ENCODE measurements at regions not wholly inside any gene's neighbourhood (a gene's known extent, or its start where the extent isn't known, plus 50 kb on each side); places are given as distances from the start of the nearest gene placed in this dataset.

DNA sequence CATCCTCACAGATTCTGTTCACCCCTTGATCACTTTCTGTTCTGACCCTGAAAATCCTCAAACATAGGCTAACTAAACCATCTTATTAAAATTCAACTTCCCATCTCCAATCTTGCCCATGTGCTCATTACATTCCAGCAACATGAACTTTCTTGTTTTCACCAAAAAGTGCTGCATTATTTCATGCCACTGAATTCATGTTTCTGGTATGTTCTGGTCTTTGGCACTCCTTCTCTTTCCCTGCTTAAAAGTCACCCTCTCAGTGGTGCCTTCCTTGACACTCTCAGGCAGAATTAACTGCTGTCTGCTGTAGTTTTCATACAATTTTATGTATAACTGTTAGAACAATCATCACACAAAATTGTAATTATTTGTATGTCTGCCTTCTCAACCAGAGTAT lies 247.7 kb upstream of the RBMS1 start:
- Histone ChIP-seq H3K27ac (ENCODE audit: control insufficient read depth, insufficient read depth, low read length) (no peak overlapping the region), H3K9me1 (ENCODE audit: control insufficient read depth, extremely low read depth, insufficient read depth, low read length) (no peaks in the 10 kb centered on the region), H3K4me3 (ENCODE audit: control insufficient read depth in 2 of 3, extremely low read depth in 1 of 3, insufficient read depth in 2 of 3, low read depth in 1 of 3, low read length in 3 of 3) (no peak overlapping the region), H3K4me2 (ENCODE audit: control insufficient read depth, extremely low read depth, insufficient read depth, low read depth, low read length) (no peak overlapping the region), H3K27me3 (ENCODE audit: control insufficient read depth, extremely low read depth, insufficient read depth, low read length) (no peaks in the 10 kb centered on the region), H4K20me1 (ENCODE audit: control insufficient read depth, extremely low read depth, insufficient read depth, low read length) (no peaks in the 10 kb centered on the region), H3K9me3 (ENCODE audit: control insufficient read depth, low read depth, low read length) (no peaks in the 10 kb centered on the region), H2AFZ (ENCODE audit: control insufficient read depth, low read length) (no peak overlapping the region), H3K4me1 (ENCODE audit: control insufficient read depth, extremely low read depth, insufficient read depth, low read length) (no peaks in the 10 kb centered on the region), H3K79me2 (ENCODE audit: control insufficient read depth, insufficient read depth, low read length) (no peaks in the 10 kb centered on the region), H3K9ac (ENCODE audit: control insufficient read depth, extremely low read depth, insufficient read depth, low read length) (no peak overlapping the region), H3K36me3 (ENCODE audit: control insufficient read depth in 2 of 2, extremely low read depth in 1 of 2, insufficient read depth in 2 of 2, low read length in 2 of 2) (no peaks in the 10 kb centered on the region)
- TF ChIP-seq, protein P1, sequence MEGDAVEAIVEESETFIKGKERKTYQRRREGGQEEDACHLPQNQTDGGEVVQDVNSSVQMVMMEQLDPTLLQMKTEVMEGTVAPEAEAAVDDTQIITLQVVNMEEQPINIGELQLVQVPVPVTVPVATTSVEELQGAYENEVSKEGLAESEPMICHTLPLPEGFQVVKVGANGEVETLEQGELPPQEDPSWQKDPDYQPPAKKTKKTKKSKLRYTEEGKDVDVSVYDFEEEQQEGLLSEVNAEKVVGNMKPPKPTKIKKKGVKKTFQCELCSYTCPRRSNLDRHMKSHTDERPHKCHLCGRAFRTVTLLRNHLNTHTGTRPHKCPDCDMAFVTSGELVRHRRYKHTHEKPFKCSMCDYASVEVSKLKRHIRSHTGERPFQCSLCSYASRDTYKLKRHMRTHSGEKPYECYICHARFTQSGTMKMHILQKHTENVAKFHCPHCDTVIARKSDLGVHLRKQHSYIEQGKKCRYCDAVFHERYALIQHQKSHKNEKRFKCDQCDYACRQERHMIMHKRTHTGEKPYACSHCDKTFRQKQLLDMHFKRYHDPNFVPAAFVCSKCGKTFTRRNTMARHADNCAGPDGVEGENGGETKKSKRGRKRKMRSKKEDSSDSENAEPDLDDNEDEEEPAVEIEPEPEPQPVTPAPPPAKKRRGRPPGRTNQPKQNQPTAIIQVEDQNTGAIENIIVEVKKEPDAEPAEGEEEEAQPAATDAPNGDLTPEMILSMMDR (optimal IDR thresholded peaks at IDR 0.05 in 1 of 3, IDR thresholded peaks at IDR 0.05 in 1 of 3, conservative IDR thresholded peaks at IDR 0.05 in 1 of 3; ENCODE audit: extremely low read depth in 1 of 3, insufficient read depth in 2 of 3, low read length in 3 of 3): no peak
- no peak for TF ChIP-seq EZH2 (IDR thresholded peaks at IDR 0.05; ENCODE audit: low read length)
- dilution Hi-C loops (cut with MboI; ENCODE audit: extremely low pct_ligation_motif_present, low sequenced_read_pairs): no loop called here
- FAIRE-seq (no peak), DNase-seq (ENCODE audit: low read depth, low spot score) (no peak)

DNA sequence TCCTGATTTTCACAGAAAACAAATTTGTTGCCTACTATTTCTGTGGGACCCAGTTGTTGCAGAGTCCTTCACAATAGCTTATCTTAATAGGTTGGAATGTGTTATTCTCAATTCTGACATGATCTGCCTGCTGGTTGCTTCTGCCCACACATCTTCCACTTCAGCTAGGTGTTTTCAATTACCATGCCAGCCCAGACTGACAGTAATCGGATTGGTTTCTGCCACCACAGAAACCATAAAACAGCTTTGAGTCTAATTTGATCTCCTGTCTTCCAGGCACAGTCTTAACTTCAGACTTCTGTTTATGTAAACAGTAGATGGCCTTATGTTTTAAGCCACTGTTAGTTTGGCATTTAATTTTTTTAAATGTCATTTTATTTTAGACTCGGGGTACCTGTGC lies 248.2 kb upstream of the RBMS1 start:
- Histone ChIP-seq H3K36me3 (ENCODE audit: control insufficient read depth in 2 of 2, extremely low read depth in 1 of 2, insufficient read depth in 2 of 2, low read length in 2 of 2) (no peaks in the 10 kb centered on the region), H3K4me2 (ENCODE audit: control insufficient read depth, extremely low read depth, insufficient read depth, low read depth, low read length) (no peak overlapping the region), H3K27me3 (ENCODE audit: control insufficient read depth, extremely low read depth, insufficient read depth, low read length) (no peaks in the 10 kb centered on the region), H4K20me1 (ENCODE audit: control insufficient read depth, extremely low read depth, insufficient read depth, low read length) (no peaks in the 10 kb centered on the region), H3K9ac (ENCODE audit: control insufficient read depth, extremely low read depth, insufficient read depth, low read length) (no peak overlapping the region), H2AFZ (ENCODE audit: control insufficient read depth, low read length) (no peak overlapping the region), H3K9me1 (ENCODE audit: control insufficient read depth, extremely low read depth, insufficient read depth, low read length) (no peaks in the 10 kb centered on the region), H3K4me3 (ENCODE audit: control insufficient read depth in 2 of 3, extremely low read depth in 1 of 3, insufficient read depth in 2 of 3, low read depth in 1 of 3, low read length in 3 of 3) (no peak overlapping the region), H3K9me3 (ENCODE audit: control insufficient read depth, low read depth, low read length) (no peaks in the 10 kb centered on the region), H3K4me1 (ENCODE audit: control insufficient read depth, extremely low read depth, insufficient read depth, low read length) (no peaks in the 10 kb centered on the region), H3K27ac (ENCODE audit: control insufficient read depth, insufficient read depth, low read length) (no peak overlapping the region), H3K79me2 (ENCODE audit: control insufficient read depth, insufficient read depth, low read length) (no peaks in the 10 kb centered on the region)
- dilution Hi-C loops (cut with MboI; ENCODE audit: extremely low pct_ligation_motif_present, low sequenced_read_pairs): no loop called here
- DNase-seq (ENCODE audit: low read depth, low spot score): no peak
- FAIRE-seq: no peak
- TF ChIP-seq EZH2 (IDR thresholded peaks at IDR 0.05; ENCODE audit: low read length): no peak
- TF ChIP-seq, protein P1 (optimal IDR thresholded peaks at IDR 0.05 in 1 of 3, IDR thresholded peaks at IDR 0.05 in 1 of 3, conservative IDR thresholded peaks at IDR 0.05 in 1 of 3; ENCODE audit: extremely low read depth in 1 of 3, insufficient read depth in 2 of 3, low read length in 3 of 3): no peak

Measured in keratinocyte (primary cell).